GM10266 (cell line): ENCODE measurements at regions not wholly inside any gene's neighbourhood (a gene's known extent, or its start where the extent isn't known, plus 50 kb on each side); places are given as distances from the start of the nearest gene placed in this dataset.

ENCODE experiments used
- DNase-seq: peaks from one replicate; pipeline ENCODE4 v3.0.0; 2012; ENCODE audit errors: extremely low spot score
- TF ChIP-seq, protein P1 (sequence below): IDR thresholded peaks from 2 replicates; pipeline ENCODE4 v1.5.1; 2012; ENCODE audit warnings: mild to moderate bottlenecking, low read depth; ENCODE audit not compliant: control insufficient read depth, insufficient read depth; ENCODE audit errors: missing control alignments

GRCh38 chr5:135707302-135707701 lies 127.2 kb upstream of the SLC25A48 start:
- TF ChIP-seq, protein P1, sequence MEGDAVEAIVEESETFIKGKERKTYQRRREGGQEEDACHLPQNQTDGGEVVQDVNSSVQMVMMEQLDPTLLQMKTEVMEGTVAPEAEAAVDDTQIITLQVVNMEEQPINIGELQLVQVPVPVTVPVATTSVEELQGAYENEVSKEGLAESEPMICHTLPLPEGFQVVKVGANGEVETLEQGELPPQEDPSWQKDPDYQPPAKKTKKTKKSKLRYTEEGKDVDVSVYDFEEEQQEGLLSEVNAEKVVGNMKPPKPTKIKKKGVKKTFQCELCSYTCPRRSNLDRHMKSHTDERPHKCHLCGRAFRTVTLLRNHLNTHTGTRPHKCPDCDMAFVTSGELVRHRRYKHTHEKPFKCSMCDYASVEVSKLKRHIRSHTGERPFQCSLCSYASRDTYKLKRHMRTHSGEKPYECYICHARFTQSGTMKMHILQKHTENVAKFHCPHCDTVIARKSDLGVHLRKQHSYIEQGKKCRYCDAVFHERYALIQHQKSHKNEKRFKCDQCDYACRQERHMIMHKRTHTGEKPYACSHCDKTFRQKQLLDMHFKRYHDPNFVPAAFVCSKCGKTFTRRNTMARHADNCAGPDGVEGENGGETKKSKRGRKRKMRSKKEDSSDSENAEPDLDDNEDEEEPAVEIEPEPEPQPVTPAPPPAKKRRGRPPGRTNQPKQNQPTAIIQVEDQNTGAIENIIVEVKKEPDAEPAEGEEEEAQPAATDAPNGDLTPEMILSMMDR = no peak
- no peak for DNase-seq

DNA sequence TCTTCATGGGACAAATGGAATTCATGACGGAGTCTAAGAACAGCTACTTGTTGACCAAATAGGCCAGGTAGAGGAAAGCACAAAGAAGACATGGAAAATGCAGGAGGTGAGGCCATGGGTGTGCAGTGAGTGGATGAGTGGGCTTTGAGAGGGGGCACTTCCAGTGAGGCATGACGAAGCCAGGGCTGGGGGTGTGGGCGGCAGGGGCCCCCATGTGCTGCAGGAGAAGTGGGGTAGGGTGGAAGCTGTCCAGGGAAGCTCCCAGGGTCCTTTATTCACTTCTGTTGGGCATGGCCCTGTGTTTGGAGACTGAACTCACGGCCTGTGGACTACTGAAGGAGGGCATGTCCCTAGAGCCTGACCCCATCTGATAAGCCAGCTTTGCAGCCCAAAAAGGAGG lies 127.6 kb upstream of the SLC25A48 start:
- no peak for DNase-seq
- TF ChIP-seq, protein P1 = no peak

DNA sequence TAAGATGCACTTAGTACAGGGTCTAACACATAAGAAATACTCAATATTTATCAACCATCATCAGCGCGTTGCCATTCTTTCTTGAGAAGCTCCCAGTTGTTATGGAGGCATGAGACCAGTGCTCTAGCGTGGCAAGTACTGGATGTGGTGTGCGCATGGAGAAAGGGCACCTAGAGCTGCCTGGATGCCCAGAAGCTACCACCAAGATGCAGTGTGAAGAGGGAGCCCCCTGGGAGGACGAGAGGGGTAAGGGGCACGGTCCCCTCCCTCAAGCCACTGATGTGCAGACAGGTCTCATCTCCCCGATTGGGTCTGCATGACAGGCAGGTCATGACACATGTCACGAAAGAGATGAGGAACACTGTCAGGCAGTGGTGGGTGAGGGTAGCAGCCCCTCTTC lies 127.7 kb upstream of the CXCL14 start:
- TF ChIP-seq, protein P1 = no peak
- no peak for DNase-seq

DNA sequence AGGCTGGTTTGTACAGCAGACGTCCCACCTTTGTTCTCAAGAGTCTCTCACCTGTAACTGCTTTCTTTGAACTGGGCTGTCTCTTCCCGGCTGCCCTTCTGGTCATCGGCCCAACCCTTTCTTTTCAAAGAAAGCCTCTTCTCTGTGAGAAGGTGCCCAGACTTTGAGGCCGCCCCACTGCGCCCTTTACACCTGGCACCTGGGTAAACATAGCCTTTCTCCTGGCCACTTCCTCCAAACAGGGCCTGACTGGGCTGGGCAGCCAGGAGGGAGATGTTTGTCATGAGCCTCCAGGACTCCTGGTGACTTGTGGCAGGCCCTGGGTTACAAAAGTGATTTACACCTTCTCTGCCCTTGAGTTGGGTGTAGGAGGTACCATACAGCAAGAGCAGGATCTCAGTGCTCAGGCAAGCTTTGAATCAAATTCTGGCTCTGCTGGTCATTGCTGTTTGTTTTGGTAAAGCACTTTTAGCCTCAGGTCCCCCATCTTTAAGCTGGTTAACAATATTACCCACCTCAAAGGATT lies 127.2 kb upstream of the CXCL14 start:
- TF ChIP-seq, protein P1 = no peak
- DNase-seq = no peak

DNA sequence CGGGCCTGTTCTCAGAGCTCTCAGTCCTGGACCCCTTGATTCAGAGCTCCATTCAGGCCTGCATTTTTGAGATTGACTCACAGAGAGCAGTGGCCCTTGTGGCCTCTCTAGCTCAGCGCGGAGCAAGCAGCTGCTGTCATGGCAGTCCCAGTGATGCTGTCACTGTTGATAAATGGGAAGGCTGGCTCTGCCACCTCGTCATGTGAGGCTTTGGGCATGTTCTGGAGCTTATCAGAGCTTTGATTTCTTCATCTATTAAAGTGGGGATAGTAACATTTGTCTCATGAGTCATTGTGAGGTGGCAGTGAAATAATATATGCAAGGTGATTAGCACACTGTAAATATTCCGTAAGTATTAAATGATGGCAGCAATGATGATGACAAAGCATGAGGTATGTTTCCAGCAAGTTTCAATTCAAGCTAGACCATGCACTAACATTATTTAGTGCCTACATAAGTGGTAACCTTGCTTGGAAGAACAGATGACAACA lies 126.4 kb upstream of the CXCL14 start:
- DNase-seq = no peak
- TF ChIP-seq, protein P1 = no peak

GRCh38 chr5:135704616-135705015 lies 125.8 kb upstream of the CXCL14 start:
- DNase-seq = no peak
- TF ChIP-seq, protein P1 = no peak

- TF ChIP-seq, protein P1 = no peak
- no peak for DNase-seq
Measured at GRCh38 chr5:135703016-135703550, 124.3 kb upstream of the CXCL14 start.
